Prostate gland (tissue), 2 donors: ENCODE measurements at regions not wholly inside any gene's neighbourhood (a gene's known extent, or its start where the extent isn't known, plus 50 kb on each side); places are given as distances from the start of the nearest gene placed in this dataset.
"Not testable (repeated sequence)": the region's sequence is repeated elsewhere in the genome, so short reads cannot be mapped to it uniquely, and the experiment has no call there.

ENCODE experiments used
- DNase-seq: peaks from one replicate; pipeline ENCODE4 v3.0.0-alpha.2; 2019; ENCODE audit warnings: low spot score
- H3K27ac ChIP-seq, 2 donors: fragments of 200-600 bp; sonication (generic); 2 replicates each; pipeline ENCODE4 v1.5.1; 2017 to 2019
- H3K27me3 ChIP-seq: fragments of 200-600 bp; sonication (generic); replicated peaks from 2 replicates; pipeline ENCODE4 v1.5.1; 2019; ENCODE audit not compliant: insufficient read depth
- H3K36me3 ChIP-seq, 2 donors: fragments of 200-600 bp; sonication (generic); 1 replicate in 1 of 2; 2 replicates in 1 of 2; pipeline versions ENCODE4 v1.5.1 to v1.8.1; 2017 to 2019
- H3K4me1 ChIP-seq: fragments of 200-600 bp; sonication (generic); replicated peaks from 2 replicates; pipeline ENCODE4 v1.5.1; 2019
- H3K4me3 ChIP-seq, 2 donors: fragments of 200-600 bp; sonication (generic); 2 replicates each; pipeline ENCODE4 v1.5.1; 2017 to 2019
- H3K9me3 ChIP-seq: fragments of 200-600 bp; sonication (generic); 2 replicates; pipeline ENCODE4 v1.5.1; 2017
- CTCF ChIP-seq, 4 experiments: fragments of 200-600 bp in 2 of 4; fragments of 450-650 bp in 2 of 4; sonication (generic) in 2 of 4; IDR thresholded peaks; 1 replicate in 3 of 4; 2 replicates in 1 of 4; pipeline ENCODE4 v1.5.1; 2016 to 2019; ENCODE audit warnings: antibody characterized with exemption in 4 of 4, mild to moderate bottlenecking in 2 of 4, moderate library complexity in 2 of 4
- POLR2A ChIP-seq: fragments of 450-650 bp; IDR thresholded peaks from one replicate; pipeline ENCODE4 v1.6.1; 2016; ENCODE audit warnings: antibody characterized with exemption, mild to moderate bottlenecking
- POLR2AphosphoS5 ChIP-seq: sonication (generic); formaldehyde crosslinking; IDR thresholded peaks from one replicate; pipeline ENCODE4 v1.6.1; 2017; ENCODE audit warnings: antibody characterized with exemption
- WGBS: methylation state at CpG from one replicate; pipeline ENCODE4 v1.1.5; 2018; 5-methylcytosine and 5-hydroxymethylcytosine counted together
- intact Hi-C: fragments of 100-400 bp; cut with DNase I; formaldehyde crosslinking; loops from one replicate; pipeline ENCODE4 v1.14.2; 2022

DNA sequence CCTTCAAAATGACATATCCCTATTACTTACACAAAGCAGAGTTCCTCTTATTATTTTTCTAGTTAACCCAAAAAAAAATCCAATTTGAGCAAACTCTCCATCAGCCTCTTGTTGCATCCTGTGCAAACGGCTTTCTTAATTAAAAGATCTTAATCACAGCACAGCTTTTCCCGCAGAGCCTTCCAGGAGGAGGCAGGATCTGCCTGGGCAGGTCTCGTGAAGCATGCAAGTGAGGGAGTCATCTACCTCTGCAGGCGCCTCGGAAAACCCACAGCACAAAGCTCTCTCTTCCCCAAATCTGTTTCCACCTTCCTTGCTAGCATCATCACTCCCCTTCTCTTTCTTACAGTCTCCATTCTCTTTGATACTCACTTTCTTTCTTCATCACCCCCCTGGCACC is 100.4 kb downstream of the EN1 start:
- TF ChIP-seq POLR2AphosphoS5 = no peak
- TF ChIP-seq POLR2A = no peak
- TF ChIP-seq CTCF (IDR thresholded peaks at IDR 0.05) = no peak
- H3K4me1 ChIP-seq = no peaks in the 10 kb centered on the region
- 34% methylated on average over 5 of the region's 5 CpGs for WGBS

GRCh38 chr2:118744682-118745181 is 102.7 kb downstream of the EN1 start:
- intact Hi-C loops, DNase-seq, H3K4me3 ChIP-seq, H3K36me3 ChIP-seq, H3K9me3 ChIP-seq, H3K27ac ChIP-seq, H3K27me3 ChIP-seq, H3K4me1 ChIP-seq: not testable (repeated sequence)
- 90% methylated on average over 3 of the region's 3 CpGs for WGBS

More for the DNA sequence above, 100.4 kb downstream of the EN1 start:
- Histone ChIP-seq H3K27ac (no peak overlapping the region), H3K36me3 (no peaks in the 10 kb centered on the region), H3K4me3 (no peak overlapping the region), H3K27me3 (no peaks in the 10 kb centered on the region), H3K9me3 (no peaks in the 10 kb centered on the region)
- no peak for DNase-seq
- intact Hi-C loops = no loop called here

DNA sequence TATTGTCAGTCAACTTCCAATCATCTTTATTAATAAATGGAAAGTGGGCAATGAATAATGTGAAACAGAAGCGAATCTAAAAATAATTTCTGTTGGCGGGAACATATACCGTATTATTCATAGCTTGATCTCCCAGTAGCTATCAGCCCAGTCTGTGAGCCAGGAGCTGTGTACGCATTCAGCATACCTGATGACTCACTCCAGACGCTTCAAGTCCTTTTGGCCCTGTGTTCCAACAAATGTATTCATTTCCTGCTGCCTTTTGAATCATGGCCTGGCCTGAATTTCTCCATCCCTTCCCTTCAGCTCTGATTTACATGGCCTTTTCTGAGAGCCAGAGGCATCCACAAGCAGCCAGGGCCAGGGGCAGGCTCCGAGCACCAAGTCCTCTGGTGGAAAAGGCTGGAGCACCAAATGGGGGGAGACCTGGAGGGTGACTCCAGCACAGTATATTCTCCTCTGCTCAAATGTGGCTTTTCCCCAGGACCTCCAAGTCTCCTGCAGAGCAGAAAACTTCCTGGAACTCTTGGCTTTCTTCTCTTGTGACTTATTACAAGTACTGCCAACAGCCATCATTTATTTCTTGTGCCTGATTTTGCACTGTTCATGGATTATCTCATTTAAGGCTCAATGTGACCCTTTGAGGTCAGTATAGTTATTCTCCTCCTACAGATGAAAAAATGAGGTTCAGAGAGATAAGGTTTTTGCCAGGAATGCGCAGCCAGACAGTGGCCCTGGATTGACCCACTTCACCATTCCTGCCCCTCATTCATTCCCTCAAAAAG is 108.7 kb downstream of the EN1 start:
- DNase-seq = no peak
- 60% methylated on average over 7 of the region's 7 CpGs for WGBS
- Histone ChIP-seq H3K9me3 (no peaks in the 10 kb centered on the region), H3K36me3 (no peaks in the 10 kb centered on the region), H3K27me3 (no peaks in the 10 kb centered on the region), H3K4me1 (no peaks in the 10 kb centered on the region), H3K4me3 (no peak overlapping the region), H3K27ac (no peak overlapping the region)
- intact Hi-C loops = no loop called here
- no peak for TF ChIP-seq POLR2AphosphoS5
- no peak for TF ChIP-seq POLR2A
- TF ChIP-seq CTCF (IDR thresholded peaks at IDR 0.05) = no peak

- Histone ChIP-seq H3K27me3 (no peaks in the 10 kb centered on the region), H3K4me3 (no peak overlapping the region), H3K27ac (no peak overlapping the region), H3K36me3 (no peaks in the 10 kb centered on the region), H3K9me3 (no peaks in the 10 kb centered on the region), H3K4me1 (no peaks in the 10 kb centered on the region)
- DNase-seq = no peak
- 90% methylated on average over 3 of the region's 3 CpGs for WGBS
- no peak for TF ChIP-seq POLR2A
- TF ChIP-seq CTCF (IDR thresholded peaks at IDR 0.05) = no peak
- no peak for TF ChIP-seq POLR2AphosphoS5
- intact Hi-C loops = no loop called here
These were observed 109.3 kb downstream of the EN1 start for GRCh38 chr2:118738106-118738505.

- no peak for DNase-seq
- no peak for TF ChIP-seq POLR2AphosphoS5
- no peak for TF ChIP-seq POLR2A
- no peak for TF ChIP-seq CTCF (IDR thresholded peaks at IDR 0.05)
- 76% methylated on average over 5 of the region's 5 CpGs for WGBS
These were observed 109.8 kb downstream of the EN1 start for GRCh38 chr2:118737684-118738083.

More at GRCh38 chr2:118737684-118738083, 109.8 kb downstream of the EN1 start:
- no peak overlapping the region for H3K27ac ChIP-seq
- no peak overlapping the region for H3K4me3 ChIP-seq
- H3K9me3 ChIP-seq = no peaks in the 10 kb centered on the region
- H3K27me3 ChIP-seq = no peaks in the 10 kb centered on the region
- intact Hi-C loops = no loop called here
- H3K36me3 ChIP-seq = no peaks in the 10 kb centered on the region
- H3K4me1 ChIP-seq = no peaks in the 10 kb centered on the region
